ENCODE measurements at regions not wholly inside any gene's neighbourhood (a gene's known extent, or its start where the extent isn't known, plus 50 kb on each side); places are given as distances from the start of the nearest gene placed in this dataset.
"Not testable (repeated sequence)": the region's sequence is repeated elsewhere in the genome, so short reads cannot be mapped to it uniquely, and the experiment has no call there.

DNA sequence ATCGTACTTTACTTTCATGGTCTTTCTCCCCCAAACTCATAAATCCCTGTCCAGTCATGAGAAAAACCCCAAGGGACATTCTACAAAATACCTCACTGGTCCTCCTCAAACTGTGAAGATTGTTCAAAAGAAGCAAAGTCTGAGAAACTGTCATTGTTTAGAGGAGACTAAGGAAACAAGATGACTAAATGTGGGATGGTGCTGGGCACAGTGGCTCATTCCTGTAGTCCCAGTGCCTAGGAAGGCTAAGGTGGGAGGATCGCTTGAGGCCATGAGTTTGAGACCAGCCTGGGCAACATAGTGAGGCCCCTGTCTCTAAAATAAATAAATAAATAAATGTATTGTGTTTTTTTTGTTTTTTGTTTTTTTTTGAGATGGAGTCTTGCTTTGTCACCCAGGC, 74.2 kb upstream of the SCAF11 start:
- no peaks in the 10 kb centered on the region for H3K36me3 Mint-ChIP-seq (ENCODE audit: insufficient read depth, unreplicated experiment)
- no peak overlapping the region for H3K4me3 Mint-ChIP-seq (ENCODE audit: unreplicated experiment)
- intact Hi-C loops (cut with micrococcal nuclease): no loop called here
- ChIA-PET CTCF (interaction anchor here (1.5 kb wide), 1 partner anchor 73 kb away, joined by 3 read pairs; no protein-coding TSS in a partner anchor), POLR2A (no interaction called here)
- BruUV-seq (replicated peaks): no TSS peak
- H3K9me3 Mint-ChIP-seq (ENCODE audit: unreplicated experiment): peaks cover 6% of the 10 kb centered on the region
- H3K4me1 Mint-ChIP-seq (ENCODE audit: insufficient read depth, unreplicated experiment): no peaks in the 10 kb centered on the region
- no peaks in the 10 kb centered on the region for H3K27me3 Mint-ChIP-seq (ENCODE audit: insufficient read depth, unreplicated experiment)
- no peak overlapping the region for H3K27ac Mint-ChIP-seq (ENCODE audit: low read depth, unreplicated experiment)
- DNase-seq (ENCODE audit: unreplicated experiment): no peak
- TF ChIP-seq, protein P1, sequence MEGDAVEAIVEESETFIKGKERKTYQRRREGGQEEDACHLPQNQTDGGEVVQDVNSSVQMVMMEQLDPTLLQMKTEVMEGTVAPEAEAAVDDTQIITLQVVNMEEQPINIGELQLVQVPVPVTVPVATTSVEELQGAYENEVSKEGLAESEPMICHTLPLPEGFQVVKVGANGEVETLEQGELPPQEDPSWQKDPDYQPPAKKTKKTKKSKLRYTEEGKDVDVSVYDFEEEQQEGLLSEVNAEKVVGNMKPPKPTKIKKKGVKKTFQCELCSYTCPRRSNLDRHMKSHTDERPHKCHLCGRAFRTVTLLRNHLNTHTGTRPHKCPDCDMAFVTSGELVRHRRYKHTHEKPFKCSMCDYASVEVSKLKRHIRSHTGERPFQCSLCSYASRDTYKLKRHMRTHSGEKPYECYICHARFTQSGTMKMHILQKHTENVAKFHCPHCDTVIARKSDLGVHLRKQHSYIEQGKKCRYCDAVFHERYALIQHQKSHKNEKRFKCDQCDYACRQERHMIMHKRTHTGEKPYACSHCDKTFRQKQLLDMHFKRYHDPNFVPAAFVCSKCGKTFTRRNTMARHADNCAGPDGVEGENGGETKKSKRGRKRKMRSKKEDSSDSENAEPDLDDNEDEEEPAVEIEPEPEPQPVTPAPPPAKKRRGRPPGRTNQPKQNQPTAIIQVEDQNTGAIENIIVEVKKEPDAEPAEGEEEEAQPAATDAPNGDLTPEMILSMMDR (IDR thresholded peaks at IDR 0.05; ENCODE audit: unreplicated experiment): no peak

DNA sequence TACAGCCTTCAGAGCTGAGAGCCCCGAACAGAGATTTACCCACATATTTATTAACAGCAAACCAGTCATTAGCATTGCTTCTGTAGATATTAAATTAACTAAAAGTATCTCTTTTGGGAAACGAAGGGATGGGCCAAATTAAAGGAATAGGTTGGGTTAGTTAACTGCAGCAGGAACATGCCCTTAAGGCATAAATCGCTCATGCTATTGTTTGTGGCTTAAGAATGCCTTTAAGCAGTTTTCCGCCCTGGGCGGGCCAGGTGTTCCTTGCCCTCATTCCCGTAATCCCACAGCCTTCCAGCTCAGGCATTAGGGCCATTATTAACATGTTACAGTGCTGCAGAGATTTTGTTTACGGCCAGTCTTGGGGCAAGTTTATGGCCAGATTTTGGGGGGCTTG, 68.3 kb upstream of the SCAF11 start:
- H3K9me3 Mint-ChIP-seq (ENCODE audit: unreplicated experiment): peaks cover 26% of the 10 kb centered on the region
- H3K27me3 Mint-ChIP-seq (ENCODE audit: insufficient read depth, unreplicated experiment); POLR2A ChIA-PET; DNase-seq (ENCODE audit: unreplicated experiment); BruUV-seq (replicated peaks); H3K4me1 Mint-ChIP-seq (ENCODE audit: insufficient read depth, unreplicated experiment); H3K27ac Mint-ChIP-seq (ENCODE audit: low read depth, unreplicated experiment); H3K36me3 Mint-ChIP-seq (ENCODE audit: insufficient read depth, unreplicated experiment); H3K4me3 Mint-ChIP-seq (ENCODE audit: unreplicated experiment); intact Hi-C loops (cut with micrococcal nuclease): not testable (repeated sequence)
- CTCF ChIA-PET: interaction anchor here (1.1 to 3.3 kb wide), 2 partner anchors 14 to 66 kb away, joined by 3 to 12 read pairs; no protein-coding TSS in a partner anchor

DNA sequence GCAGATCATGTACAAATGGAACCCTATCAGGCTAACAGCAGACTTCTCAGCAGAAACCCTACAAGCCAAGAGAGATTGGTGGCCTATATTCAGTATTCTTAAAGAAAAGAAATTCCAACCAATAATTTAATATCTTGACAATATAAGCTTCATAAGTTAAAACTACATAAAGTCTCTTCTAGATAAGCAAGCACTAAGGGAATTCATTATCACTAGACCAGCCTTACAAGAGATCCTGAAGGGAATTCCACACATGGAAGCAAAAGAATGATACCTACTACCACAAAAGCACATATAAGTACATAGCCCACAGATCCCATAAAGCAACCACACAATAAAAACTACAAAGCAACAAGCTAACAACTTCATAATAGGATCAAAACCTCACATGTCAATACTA, 60.4 kb upstream of the SCAF11 start:
- Mint-ChIP-seq H3K36me3 (ENCODE audit: insufficient read depth, unreplicated experiment) (peaks cover 6% of the 10 kb centered on the region), H3K4me1 (ENCODE audit: insufficient read depth, unreplicated experiment) (no peaks in the 10 kb centered on the region), H3K27me3 (ENCODE audit: insufficient read depth, unreplicated experiment) (no peaks in the 10 kb centered on the region), H3K27ac (ENCODE audit: low read depth, unreplicated experiment) (no peak overlapping the region), H3K9me3 (ENCODE audit: unreplicated experiment) (peaks cover 22% of the 10 kb centered on the region), H3K4me3 (ENCODE audit: unreplicated experiment) (no peak overlapping the region)
- ChIA-PET CTCF (no interaction called here), POLR2A (no interaction called here)
- BruUV-seq (replicated peaks): no TSS peak
- TF ChIP-seq, protein P1 (IDR thresholded peaks at IDR 0.05; ENCODE audit: unreplicated experiment): no peak
- intact Hi-C loops (cut with micrococcal nuclease): no loop called here
- no peak for DNase-seq (ENCODE audit: unreplicated experiment)

DNA sequence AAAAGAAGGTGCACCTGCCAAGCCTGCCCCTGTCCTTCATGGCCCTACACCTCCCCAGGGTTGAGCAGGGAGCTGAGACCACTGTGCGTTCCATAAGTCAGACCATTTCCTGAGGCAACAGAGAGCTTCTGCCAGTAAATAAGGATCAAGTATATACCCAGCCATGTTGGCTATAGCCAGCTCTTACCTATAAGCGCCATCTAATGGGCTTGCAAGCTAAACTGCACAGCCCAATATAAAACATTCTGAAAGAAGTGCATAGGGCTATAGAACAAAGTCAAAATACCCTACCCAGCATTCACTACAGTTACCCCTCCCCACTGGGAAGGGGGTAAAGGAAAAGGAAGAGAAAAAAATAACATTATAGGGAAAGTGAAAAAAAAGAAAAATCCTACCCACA, 59.3 kb upstream of the SCAF11 start:
- peaks cover 23% of the 10 kb centered on the region for H3K9me3 Mint-ChIP-seq (ENCODE audit: unreplicated experiment)
- H3K27ac Mint-ChIP-seq (ENCODE audit: low read depth, unreplicated experiment): no peak overlapping the region
- peaks cover 6% of the 10 kb centered on the region for H3K36me3 Mint-ChIP-seq (ENCODE audit: insufficient read depth, unreplicated experiment)
- no TSS peak for BruUV-seq (replicated peaks)
- H3K4me3 Mint-ChIP-seq (ENCODE audit: unreplicated experiment): no peak overlapping the region
- TF ChIP-seq, protein P1 (IDR thresholded peaks at IDR 0.05; ENCODE audit: unreplicated experiment): no peak
- ChIA-PET POLR2A (no interaction called here), CTCF (interaction anchor here (0.9 kb wide), 1 partner anchor 971 kb away, joined by 3 read pairs; no protein-coding TSS in a partner anchor)
- DNase-seq (ENCODE audit: unreplicated experiment): no peak
- H3K4me1 Mint-ChIP-seq (ENCODE audit: insufficient read depth, unreplicated experiment): no peaks in the 10 kb centered on the region
- intact Hi-C loops (cut with micrococcal nuclease): no loop called here
- H3K27me3 Mint-ChIP-seq (ENCODE audit: insufficient read depth, unreplicated experiment): no peaks in the 10 kb centered on the region

DNA sequence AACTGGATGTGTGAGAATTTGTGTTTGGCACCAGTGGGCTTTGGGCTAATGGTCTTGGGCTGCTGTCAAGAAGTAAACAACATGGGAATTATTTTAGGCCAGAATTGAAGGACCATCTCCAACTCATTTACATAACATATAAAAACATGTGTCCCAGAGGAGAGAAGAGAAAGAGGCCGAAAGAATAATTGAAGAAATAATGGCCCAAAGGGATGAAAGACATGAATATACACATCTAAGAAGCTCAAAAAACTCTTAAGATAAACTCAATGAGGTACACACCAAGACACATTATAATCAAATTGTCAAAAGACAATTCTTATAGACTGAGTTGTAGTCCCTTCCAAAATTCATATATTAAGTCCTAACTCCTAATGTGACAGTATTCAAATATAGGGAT, 56.1 kb upstream of the SCAF11 start:
- ChIA-PET CTCF (interaction anchor here (0.7 kb wide), 2 partner anchors 273 to 948 kb away, joined by 3 to 5 read pairs; no protein-coding TSS in a partner anchor), POLR2A (no interaction called here)
- Mint-ChIP-seq H3K4me1 (ENCODE audit: insufficient read depth, unreplicated experiment) (no peaks in the 10 kb centered on the region), H3K9me3 (ENCODE audit: unreplicated experiment) (peaks cover 23% of the 10 kb centered on the region), H3K36me3 (ENCODE audit: insufficient read depth, unreplicated experiment) (peaks cover 6% of the 10 kb centered on the region), H3K27me3 (ENCODE audit: insufficient read depth, unreplicated experiment) (no peaks in the 10 kb centered on the region), H3K4me3 (ENCODE audit: unreplicated experiment) (no peak overlapping the region), H3K27ac (ENCODE audit: low read depth, unreplicated experiment) (no peak overlapping the region)
- TF ChIP-seq, protein P1 (IDR thresholded peaks at IDR 0.05; ENCODE audit: unreplicated experiment): no peak
- no TSS peak for BruUV-seq (replicated peaks)
- DNase-seq (ENCODE audit: unreplicated experiment): no peak
- intact Hi-C loops (cut with micrococcal nuclease): no loop called here

Measured in MCF 10A (cell line).